Activated CD8-positive, alpha-beta memory T cell treated with anti-CD3 and anti-CD28 coated beads, Interleukin-2, amount 50 U/mL, for 48 hours (primary cell): ENCODE measurements at regions not wholly inside any gene's neighbourhood (a gene's known extent, or its start where the extent isn't known, plus 50 kb on each side); places are given as distances from the start of the nearest gene placed in this dataset.
"Not testable (repeated sequence)": the region's sequence is repeated elsewhere in the genome, so short reads cannot be mapped to it uniquely, and the experiment has no call there.

ENCODE experiments used
- DNase-seq: peaks from one replicate; pipeline ENCODE4 v3.0.0-alpha.2; 2020

DNA sequence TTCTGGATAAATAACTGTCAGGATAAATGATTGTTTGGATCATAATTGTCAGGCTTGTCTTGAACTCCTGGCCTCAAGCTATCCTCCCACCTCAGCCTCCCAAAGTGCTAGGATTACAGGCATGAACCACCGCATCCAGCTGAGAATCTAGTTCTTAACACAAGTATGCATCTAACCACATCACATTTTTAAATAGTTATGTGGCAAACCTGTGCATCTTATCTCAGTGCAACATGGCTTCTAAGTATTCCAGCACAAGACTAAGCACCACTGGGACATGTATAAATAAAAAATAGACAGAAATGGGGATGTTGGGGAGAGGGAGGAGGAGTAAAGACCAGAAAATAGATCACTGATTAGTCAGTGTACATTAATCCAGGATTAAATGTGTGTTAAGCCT, 74.7 kb upstream of the TBL1X start:
- DNase-seq: no peak

DNA sequence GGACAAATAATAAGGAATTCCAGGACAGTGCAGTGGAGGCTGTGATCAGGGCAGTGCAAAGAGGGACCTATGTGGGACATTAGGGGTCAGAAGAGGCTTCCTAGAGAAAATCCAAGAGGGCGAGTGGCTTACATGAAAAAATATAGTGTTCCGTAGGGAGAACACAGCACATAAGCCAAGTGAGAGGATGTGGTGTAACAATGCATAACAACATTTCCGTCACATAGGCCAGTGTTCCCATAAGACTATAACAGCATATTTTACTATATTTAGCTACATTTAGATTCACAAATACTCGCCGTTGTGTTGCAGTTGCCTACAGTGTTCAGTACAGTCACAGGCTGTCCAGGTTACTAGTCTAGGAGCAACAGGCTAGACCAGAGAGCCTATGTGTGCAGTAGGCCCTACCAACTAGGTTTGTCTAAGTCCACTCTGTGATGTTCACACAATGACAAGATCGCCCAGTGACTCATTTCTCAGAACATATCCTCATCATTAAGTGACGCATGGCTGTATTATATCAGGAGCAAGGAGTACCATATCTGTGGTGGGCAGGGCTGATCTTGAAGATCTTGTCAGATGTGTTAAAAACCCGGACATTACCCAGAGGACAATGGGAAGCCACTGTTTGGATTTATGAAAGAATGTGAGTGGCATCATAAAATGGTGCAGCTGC, 74.0 kb upstream of the TBL1X start:
- no peak for DNase-seq

DNA sequence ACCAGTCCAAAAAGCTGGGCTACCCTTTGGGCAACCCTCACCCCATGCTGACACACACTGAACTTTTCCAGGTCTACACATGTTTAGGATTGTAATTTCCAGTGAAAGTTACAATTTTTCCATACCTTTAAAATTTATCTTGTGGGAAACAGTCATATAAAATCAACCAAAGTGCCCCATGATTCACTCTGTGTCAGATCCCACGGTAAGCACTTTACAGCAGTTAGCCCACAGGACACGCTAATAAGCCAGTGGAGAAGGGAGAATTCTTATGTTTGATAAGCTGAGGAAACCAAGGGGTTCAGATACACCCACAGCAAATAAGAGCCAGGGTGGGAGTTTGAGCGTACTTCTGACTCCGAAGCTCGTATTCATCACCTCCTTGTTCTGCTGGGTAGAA, 72.4 kb upstream of the TBL1X start:
- no peak for DNase-seq

DNA sequence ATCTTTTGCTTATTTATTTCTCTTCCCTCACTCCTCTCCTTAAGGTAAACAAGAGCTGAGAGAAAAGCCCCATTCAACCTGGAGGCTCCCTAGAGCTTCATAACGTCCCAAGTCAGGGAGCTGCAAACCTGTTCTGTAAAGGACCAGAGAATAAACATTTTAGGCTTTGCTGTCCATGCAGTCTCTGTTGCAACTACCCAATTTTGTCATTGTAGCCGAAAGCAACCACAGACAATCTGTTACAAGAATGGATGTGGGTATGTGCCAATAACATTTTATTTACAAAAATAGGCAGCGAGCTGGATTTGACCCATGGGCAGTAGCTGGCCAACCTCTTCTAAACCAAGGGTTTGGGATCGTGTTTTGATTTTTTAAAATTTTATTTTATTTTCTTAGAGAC, 71.3 kb upstream of the TBL1X start:
- DNase-seq: no peak

DNA sequence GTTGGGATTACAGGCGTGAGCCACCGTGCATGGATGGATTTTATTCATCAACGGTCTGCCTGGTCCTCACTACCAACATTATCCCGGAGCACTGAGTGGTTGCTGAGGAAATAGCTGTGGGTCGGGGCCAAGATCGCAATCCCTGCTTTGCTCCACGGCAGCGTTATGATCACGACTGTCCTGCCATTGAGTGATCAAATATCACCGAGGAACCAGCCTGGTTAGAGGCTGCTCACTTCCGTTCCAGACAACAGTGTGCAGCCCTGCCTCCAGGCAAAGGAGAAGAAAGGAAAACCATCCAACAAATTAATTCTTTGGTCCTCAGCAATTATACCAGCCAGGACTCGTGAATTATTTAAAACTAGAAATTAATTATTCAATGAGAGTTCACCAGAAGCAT, 70.6 kb upstream of the TBL1X start:
- no peak for DNase-seq

DNA sequence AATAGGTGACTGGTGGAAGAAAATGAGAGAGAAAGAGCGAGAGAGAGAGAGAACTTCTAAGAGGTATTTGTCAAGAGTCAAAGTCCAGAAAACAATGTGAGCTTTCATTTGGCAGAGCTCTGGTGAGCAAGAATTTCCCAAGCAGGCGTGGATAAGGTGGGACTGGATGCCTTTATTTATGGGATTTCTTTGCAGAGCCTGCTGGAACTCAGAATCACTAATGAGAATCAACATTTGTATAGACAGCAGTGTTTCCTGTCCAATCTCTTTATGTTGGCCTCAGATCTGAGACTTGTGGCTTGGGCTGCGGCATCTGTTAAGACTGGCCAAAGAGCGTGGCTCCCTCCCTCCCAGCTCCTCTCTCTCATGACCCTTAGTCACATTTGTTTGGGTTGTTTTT, 67.9 kb upstream of the TBL1X start:
- DNase-seq: no peak

DNA sequence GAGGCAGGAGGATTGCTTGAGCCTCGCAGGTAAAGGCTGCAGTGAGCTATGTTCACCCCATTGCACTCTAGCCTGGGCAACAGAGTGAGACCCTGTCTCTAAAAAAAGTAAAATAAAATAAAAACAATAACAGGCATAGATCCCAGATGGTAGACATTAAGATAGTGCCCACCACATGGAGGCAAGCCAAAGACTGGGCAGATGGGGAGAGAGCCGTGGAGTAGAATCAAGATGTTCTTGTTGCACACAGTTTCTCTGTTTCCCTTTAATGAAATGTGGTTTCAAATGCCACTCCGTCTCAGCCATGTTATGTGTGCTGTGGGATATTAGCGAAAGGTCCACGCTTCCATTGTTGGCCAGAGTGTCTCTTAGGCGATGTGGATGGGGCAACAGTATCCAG, 63.8 kb upstream of the TBL1X start:
- no peak for DNase-seq

DNA sequence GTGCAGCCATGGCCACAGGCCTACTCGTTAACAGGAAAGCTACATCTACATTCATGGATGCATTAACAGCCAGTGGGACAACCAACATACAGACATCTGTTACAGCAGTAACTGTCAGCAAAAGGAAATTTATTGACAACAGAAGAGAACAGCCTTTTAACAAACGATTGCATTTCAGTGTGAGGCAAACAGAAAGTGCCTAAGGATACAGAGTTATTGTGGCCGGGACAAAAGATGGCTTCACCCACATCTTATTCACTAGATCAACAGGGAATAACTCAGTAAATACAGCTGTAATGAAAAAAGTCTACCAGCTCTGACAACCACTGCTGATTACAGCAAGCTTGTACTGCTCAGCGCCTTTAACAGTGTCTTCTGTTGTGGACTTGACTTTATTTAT, 61.5 kb upstream of the TBL1X start:
- no peak for DNase-seq

DNA sequence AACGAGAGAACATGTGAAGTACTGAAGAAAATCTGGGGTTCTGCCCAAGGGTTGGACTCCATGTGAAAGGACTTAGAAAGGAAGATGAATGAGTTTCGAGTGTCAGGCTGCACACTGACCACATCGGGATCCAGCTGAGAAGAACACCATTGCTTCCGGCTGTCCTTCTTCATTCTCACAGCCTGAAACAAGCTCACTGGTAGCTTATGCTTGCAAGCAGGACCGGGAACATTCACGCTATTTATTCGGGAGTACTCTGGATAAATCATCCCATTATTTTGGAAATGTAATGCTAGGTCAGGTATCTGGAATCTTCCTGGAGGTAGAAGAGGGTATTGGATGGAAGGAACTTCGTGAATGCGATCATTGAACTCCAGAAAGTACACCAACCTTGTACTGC, 59.2 kb upstream of the TBL1X start:
- not testable (repeated sequence) for DNase-seq

DNA sequence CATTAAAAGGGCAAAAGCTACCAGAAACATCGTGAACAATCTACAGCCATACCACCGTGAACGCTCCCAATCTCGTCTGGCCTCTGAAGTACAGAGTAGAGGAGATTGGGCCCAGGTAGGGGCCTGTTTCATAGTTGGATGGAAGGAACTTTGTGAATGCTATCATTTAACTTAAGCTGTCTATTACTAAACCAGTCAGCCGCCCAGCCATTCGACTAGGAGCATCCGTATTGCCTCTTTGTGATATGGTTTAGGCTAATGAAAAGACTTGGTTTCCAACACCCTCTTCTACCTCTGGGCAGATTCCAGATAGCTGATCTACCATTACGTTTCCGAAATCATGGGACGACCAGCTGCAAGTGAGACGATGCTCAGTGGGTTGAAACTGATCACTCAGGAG, 54.0 kb upstream of the TBL1X start:
- DNase-seq: not testable (repeated sequence)

DNA sequence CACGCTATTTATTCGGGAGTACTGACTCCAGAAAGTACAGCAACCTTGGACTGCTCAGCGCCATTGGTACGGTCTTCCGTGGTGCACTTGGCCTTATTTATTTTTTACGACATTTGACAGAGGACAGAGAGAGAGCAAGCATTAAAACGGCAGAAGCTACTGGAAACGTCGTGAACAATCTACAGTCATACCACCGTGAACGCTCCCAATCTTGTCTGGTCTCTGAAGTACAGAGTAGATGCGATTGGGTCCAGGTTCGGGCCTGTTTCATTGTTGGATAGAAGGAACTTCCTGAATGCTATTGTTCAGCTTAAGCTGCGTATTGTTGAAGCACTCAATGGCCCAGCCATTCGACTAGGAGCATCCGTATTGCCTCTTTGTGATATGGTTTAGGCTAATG, 53.2 kb upstream of the TBL1X start:
- not testable (repeated sequence) for DNase-seq

DNA sequence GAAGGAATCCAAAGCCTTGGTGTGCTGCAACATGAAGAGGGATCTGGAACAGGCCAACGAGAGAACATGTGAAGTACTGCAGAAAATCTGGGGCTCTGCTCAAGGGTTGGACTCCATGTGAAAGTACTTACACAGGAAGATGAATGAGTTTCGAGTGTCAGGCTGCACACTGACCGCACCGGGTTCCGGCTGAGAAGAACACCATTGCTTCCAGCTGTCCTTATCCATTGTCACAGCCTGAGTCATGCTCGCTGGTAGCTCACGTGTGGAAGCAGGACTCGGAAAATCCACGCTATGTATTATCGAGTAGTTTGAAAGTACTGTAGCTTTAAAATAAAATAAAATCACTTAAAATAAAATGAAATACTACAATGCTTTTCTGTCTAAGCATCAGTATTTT, 50.4 kb upstream of the TBL1X start:
- DNase-seq: no peak
